NOMO-1 (cell line): ENCODE measurements at regions not wholly inside any gene's neighbourhood (a gene's known extent, or its start where the extent isn't known, plus 50 kb on each side); places are given as distances from the start of the nearest gene placed in this dataset.
"Not testable (repeated sequence)": the region's sequence is repeated elsewhere in the genome, so short reads cannot be mapped to it uniquely, and the experiment has no call there.

Experiments used
- DNase-seq, 2 experiments: peaks; one replicate each; lab custom pipeline; 2025; ENCODE audit not compliant: unreplicated experiment in 2 of 2; lab: John Stamatoyannopoulos, UW

- DNase-seq = no peak
Measured at GRCh38 chr12:125540580-125541204, 475.5 kb downstream of the AACS start.

- no peak for DNase-seq
Measured at GRCh38 chr12:125544960-125545359, 479.7 kb downstream of the AACS start.

- no peak for DNase-seq
Measured at GRCh38 chr12:125549171-125549570, 483.9 kb downstream of the AACS start.

- no peak for DNase-seq
Measured at GRCh38 chr12:125549836-125550235, 484.6 kb downstream of the AACS start.

GRCh38 chr12:125552295-125552694, 487.1 kb downstream of the AACS start:
- no peak for DNase-seq

GRCh38 chr12:125561008-125561407, 495.8 kb downstream of the AACS start:
- DNase-seq = not testable (repeated sequence)

- no peak for DNase-seq
Measured at GRCh38 chr12:125564753-125565152, 499.5 kb downstream of the AACS start.

GRCh38 chr12:125567581-125567980, 502.3 kb downstream of the AACS start:
- no peak for DNase-seq

- DNase-seq = no peak
Measured at GRCh38 chr12:125568306-125568705, 503.1 kb downstream of the AACS start.

- no peak for DNase-seq
Measured at GRCh38 chr12:125573271-125573670, 508.0 kb downstream of the AACS start.

GRCh38 chr12:125577334-125577733, 512.1 kb downstream of the AACS start:
- no peak for DNase-seq

- DNase-seq = no peak
Measured at GRCh38 chr12:125579916-125580315, 514.7 kb downstream of the AACS start.

GRCh38 chr12:125583071-125583470, 517.8 kb downstream of the AACS start:
- DNase-seq = no peak

- no peak for DNase-seq
Measured at GRCh38 chr12:125586441-125586840, 521.2 kb downstream of the AACS start.

GRCh38 chr12:125593269-125593668, 528.0 kb downstream of the AACS start:
- DNase-seq = no peak

- DNase-seq = no peak
Measured at GRCh38 chr12:125604976-125605375, 539.7 kb downstream of the AACS start.

- DNase-seq = no peak
Measured at GRCh38 chr12:125606312-125606711, 541.1 kb downstream of the AACS start.

- DNase-seq = no peak
Measured at GRCh38 chr12:125610292-125610691, 545.1 kb downstream of the AACS start.

GRCh38 chr12:125610971-125611370, 545.7 kb downstream of the AACS start:
- no peak for DNase-seq

- DNase-seq = no peak
Measured at GRCh38 chr12:125614058-125614457, 548.8 kb downstream of the AACS start.

- no peak for DNase-seq
Measured at GRCh38 chr12:125619723-125620122, 554.5 kb downstream of the AACS start.

- DNase-seq = no peak
Measured at GRCh38 chr12:125633686-125634085, 568.5 kb downstream of the AACS start.

GRCh38 chr12:125634813-125635212, 569.6 kb downstream of the AACS start:
- no peak for DNase-seq
